ENCODE measurements at regions not wholly inside any gene's neighbourhood (a gene's known extent, or its start where the extent isn't known, plus 50 kb on each side); places are given as distances from the start of the nearest gene placed in this dataset.
"Not testable (repeated sequence)": the region's sequence is repeated elsewhere in the genome, so short reads cannot be mapped to it uniquely, and the experiment has no call there.

- no peak for DNase-seq
Observed at GRCh38 chr2:49640630-49641029, 486.3 kb upstream of the FSHR start.

GRCh38 chr2:49621016-49621415, 466.7 kb upstream of the FSHR start:
- Histone ChIP-seq H3K9me3 (no peaks in the 10 kb centered on the region), H3K4me3 (no peak overlapping the region), H3K27ac (no peak overlapping the region), H3K36me3 (no peaks in the 10 kb centered on the region), H3K4me1 (no peaks in the 10 kb centered on the region), H3K27me3 (no peaks in the 10 kb centered on the region)
- TF ChIP-seq CTCF (IDR thresholded peaks at IDR 0.05): no peak
- no peak for TF ChIP-seq POLR2A (IDR thresholded peaks at IDR 0.05)
- DNase-seq: no peak

More at GRCh38 chr2:49640630-49641029, 486.3 kb upstream of the FSHR start:
- H3K4me3 ChIP-seq: no peak overlapping the region
- H3K36me3 ChIP-seq: no peaks in the 10 kb centered on the region
- no peaks in the 10 kb centered on the region for H3K4me1 ChIP-seq
- H3K27ac ChIP-seq: no peak overlapping the region
- no peaks in the 10 kb centered on the region for H3K27me3 ChIP-seq
- TF ChIP-seq POLR2A (IDR thresholded peaks at IDR 0.05) (no peak), CTCF (IDR thresholded peaks at IDR 0.05) (no peak)
- H3K9me3 ChIP-seq: no peaks in the 10 kb centered on the region

DNA sequence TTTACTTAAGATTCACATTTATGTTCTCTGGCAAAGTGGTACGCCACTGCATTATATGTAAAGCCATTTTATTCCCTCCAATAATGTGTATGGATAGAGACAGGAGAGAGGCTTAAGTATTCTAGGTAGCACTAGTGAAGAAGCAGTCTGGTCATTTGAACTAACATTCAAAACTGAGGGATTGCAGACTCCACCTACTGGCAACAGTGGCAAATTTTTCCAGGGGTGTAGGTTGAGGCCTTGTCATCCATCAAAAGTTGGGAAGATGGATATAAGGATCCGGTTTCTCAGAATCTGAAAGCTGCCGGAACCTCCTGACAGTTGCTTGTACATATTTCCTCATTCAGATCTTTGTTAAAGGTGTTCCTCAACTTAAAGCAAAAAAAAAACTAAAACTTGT, 465.5 kb upstream of the FSHR start:
- no peak overlapping the region for H3K4me3 ChIP-seq
- no peak for DNase-seq
- no peak for TF ChIP-seq CTCF (IDR thresholded peaks at IDR 0.05)
- no peak for TF ChIP-seq POLR2A (IDR thresholded peaks at IDR 0.05)
- H3K27me3 ChIP-seq: no peaks in the 10 kb centered on the region
- no peaks in the 10 kb centered on the region for H3K9me3 ChIP-seq
- H3K36me3 ChIP-seq: no peaks in the 10 kb centered on the region
- H3K4me1 ChIP-seq: no peaks in the 10 kb centered on the region
- H3K27ac ChIP-seq: no peak overlapping the region

DNA sequence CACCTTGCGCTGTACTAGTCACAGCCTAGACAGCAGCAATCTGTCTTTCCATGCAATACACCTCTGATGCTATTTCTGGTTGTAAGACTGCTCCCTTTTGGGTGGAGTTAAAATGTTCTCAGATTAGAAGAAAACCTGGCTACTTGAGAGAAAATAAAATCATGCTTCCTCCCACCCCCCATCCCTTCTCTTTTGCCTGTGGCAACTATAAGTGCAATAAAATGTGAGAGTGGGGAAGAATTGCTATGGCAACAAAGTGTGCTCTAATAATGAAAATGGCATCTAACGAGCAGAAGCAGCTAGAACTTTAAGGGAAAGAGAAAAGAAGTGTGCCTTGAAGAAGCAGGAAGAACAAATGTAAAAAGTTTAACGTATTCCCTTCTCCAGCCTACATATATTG, 464.2 kb upstream of the FSHR start:
- DNase-seq: no peak
- TF ChIP-seq CTCF (IDR thresholded peaks at IDR 0.05): no peak
- no peak for TF ChIP-seq POLR2A (IDR thresholded peaks at IDR 0.05)
- H3K27me3 ChIP-seq: no peaks in the 10 kb centered on the region
- H3K27ac ChIP-seq: no peak overlapping the region
- no peak overlapping the region for H3K4me3 ChIP-seq
- no peaks in the 10 kb centered on the region for H3K9me3 ChIP-seq
- H3K4me1 ChIP-seq: no peaks in the 10 kb centered on the region
- H3K36me3 ChIP-seq: no peaks in the 10 kb centered on the region

- Histone ChIP-seq H3K4me3 (no peak overlapping the region), H3K9me3 (no peaks in the 10 kb centered on the region), H3K4me1 (no peaks in the 10 kb centered on the region), H3K27me3 (no peaks in the 10 kb centered on the region), H3K36me3 (no peaks in the 10 kb centered on the region), H3K27ac (no peak overlapping the region)
- DNase-seq: no peak
- TF ChIP-seq POLR2A (IDR thresholded peaks at IDR 0.05) (no peak), CTCF (IDR thresholded peaks at IDR 0.05) (peak in 3 of 6 experiments; percentile 22 to 28 (median 25))
Observed at GRCh38 chr2:49616800-49617199, 462.5 kb upstream of the FSHR start.

DNA sequence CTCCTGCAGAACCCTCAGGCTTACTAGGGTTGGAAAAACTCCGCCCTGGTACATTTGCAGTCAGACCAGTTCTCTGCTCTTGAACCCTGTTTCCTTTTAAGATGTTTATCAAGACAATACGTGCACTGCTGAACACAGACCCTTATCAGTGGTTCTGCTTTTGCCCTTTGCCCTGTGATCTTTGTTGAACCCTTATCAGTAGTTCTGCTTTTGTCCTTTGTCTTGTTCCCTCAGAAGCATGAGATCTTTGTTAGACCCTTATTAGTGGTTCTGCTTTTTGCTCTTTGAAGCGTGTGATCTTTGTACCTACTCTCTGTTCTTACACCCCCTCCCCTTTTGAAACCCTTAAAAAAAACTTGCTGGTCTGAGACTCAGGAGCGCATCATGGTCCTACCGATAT, 457.5 kb upstream of the FSHR start:
- DNase-seq, H3K27ac ChIP-seq, H3K36me3 ChIP-seq, H3K27me3 ChIP-seq, H3K9me3 ChIP-seq, H3K4me3 ChIP-seq, H3K4me1 ChIP-seq: not testable (repeated sequence)
